H1 (cell line): ENCODE measurements at regions not wholly inside any gene's neighbourhood (a gene's known extent, or its start where the extent isn't known, plus 50 kb on each side); places are given as distances from the start of the nearest gene placed in this dataset.

Source experiments
- CTCF ChIA-PET: fragments of 300-600 bp; sonication (Branson Sonifier 250); formaldehyde crosslinking; loops from one replicate; lab custom pipeline; 2021; ENCODE audit not compliant: partially characterized antibody; lab: Charles Lee
- POLR2A ChIA-PET: fragments of 300-600 bp; sonication (Branson Sonifier 250); formaldehyde crosslinking; loops from one replicate; lab custom pipeline; 2021; ENCODE audit warnings: inconsistent platforms; ENCODE audit not compliant: partially characterized antibody; lab: Charles Lee
- DNase-seq, 2 experiments: peaks; one replicate each; pipeline versions ENCODE4 v3.0.0 to v3.0.0-alpha.2; 2010 to 2022; ENCODE audit warnings: low spot score in 2 of 2, low read depth in 1 of 2, mixed read lengths in 1 of 2
- FAIRE-seq: peaks from 2 replicates; lab custom pipeline; 2011; peaks lifted over from hg19 to GRCh38; lab: Jason Lieb, UNC
- H2AFZ ChIP-seq: 2 replicates; pipeline ENCODE4 v1.8.1; 2012; ENCODE audit warnings: low read length, inconsistent platforms
- H2AK5ac ChIP-seq: 2 replicates; pipeline ENCODE4 v1.6.1; 2013; ENCODE audit warnings: low read depth, low read length
- H2BK120ac ChIP-seq: replicated peaks from 2 replicates; pipeline ENCODE3; 2013; ENCODE audit warnings: low read depth, low read length, inconsistent platforms
- H2BK12ac ChIP-seq: 2 replicates; pipeline ENCODE4 v1.6.1; 2013; ENCODE audit warnings: low read depth, low read length
- H2BK15ac ChIP-seq: 2 replicates; pipeline ENCODE4 v1.6.1; 2013; ENCODE audit warnings: low read length
- H2BK20ac ChIP-seq: 2 replicates; pipeline ENCODE4 v1.6.1; 2013; ENCODE audit warnings: low read length
- H2BK5ac ChIP-seq: 2 replicates; pipeline ENCODE4 v1.6.1; 2013; ENCODE audit warnings: low read depth, low read length
- H3K14ac ChIP-seq: 2 replicates; pipeline ENCODE4 v1.6.1; 2013; ENCODE audit warnings: inconsistent platforms; ENCODE audit not compliant: insufficient read length
- H3K18ac ChIP-seq: 2 replicates; pipeline ENCODE4 v1.6.1; 2013; ENCODE audit warnings: low read length; ENCODE audit errors: extremely low read depth
- H3K23ac ChIP-seq: 2 replicates; pipeline ENCODE4 v1.6.1; 2013; ENCODE audit warnings: inconsistent platforms; ENCODE audit not compliant: insufficient read length
- H3K23me2 ChIP-seq: 2 replicates; pipeline ENCODE4 v1.6.1; 2013; ENCODE audit warnings: low read depth, low read length
- H3K27ac ChIP-seq: 2 replicates; pipeline ENCODE4 v1.6.1; 2011; ENCODE audit warnings: low read depth, low read length, inconsistent platforms
- H3K27me3 ChIP-seq, 4 experiments: replicated peaks in 1 of 4; 1 replicate in 1 of 4; 2 replicates in 3 of 4; pipeline versions ENCODE4 v1.6.1 to v1.8.1; 2011 to 2013; ENCODE audit warnings: low read length in 3 of 4, mild to moderate bottlenecking in 3 of 4, inconsistent platforms in 2 of 4, mixed read lengths in 2 of 4, moderate library complexity in 1 of 4; ENCODE audit not compliant: control insufficient read depth in 3 of 4, insufficient read depth in 3 of 4; ENCODE audit errors: extremely low read depth in 1 of 4
- H3K36me3 ChIP-seq, 4 experiments: 2 replicates each; pipeline versions ENCODE4 v1.6.1 to v1.8.1; 2011 to 2013; ENCODE audit warnings: mild to moderate bottlenecking in 4 of 4, low read length in 3 of 4, moderate library complexity in 2 of 4, control low read depth in 1 of 4, inconsistent platforms in 1 of 4; ENCODE audit not compliant: insufficient read depth in 4 of 4, control insufficient read depth in 2 of 4
- H3K4ac ChIP-seq: replicated peaks from 2 replicates; pipeline ENCODE3; 2013; ENCODE audit warnings: low read length, low read depth, mixed read lengths, inconsistent platforms; ENCODE audit not compliant: insufficient read length
- H3K4me1 ChIP-seq, 4 experiments: replicated peaks in 1 of 4; 1 replicate in 1 of 4; 2 replicates in 3 of 4; pipeline versions ENCODE4 v1.6.1 to v1.8.1; 2011 to 2013; ENCODE audit warnings: low read length in 3 of 4, inconsistent platforms in 2 of 4, mixed read lengths in 1 of 4; ENCODE audit not compliant: insufficient read depth in 4 of 4, control insufficient read depth in 3 of 4
- H3K4me2 ChIP-seq, 2 experiments: 2 replicates each; pipeline versions ENCODE4 v1.6.1 to v1.8.1; 2011 to 2013; ENCODE audit warnings: low read depth in 2 of 2, low read length in 2 of 2, control low read depth in 1 of 2, inconsistent platforms in 1 of 2, mild to moderate bottlenecking in 1 of 2; ENCODE audit not compliant: insufficient read depth in 1 of 2
- H3K4me3 ChIP-seq, 4 experiments: fragments of 200-600, 300-600 bp in 1 of 4; sonication (generic), shearing (Covaris generic), sonication (Bioruptor Twin) in 1 of 4; 2 replicates each; pipeline versions ENCODE4 v1.5.1 to v1.8.1; 2011 to 2016; ENCODE audit warnings: low read length in 4 of 4, low read depth in 3 of 4, control low read depth in 2 of 4, inconsistent platforms in 2 of 4, mild to moderate bottlenecking in 2 of 4, mixed read lengths in 1 of 4, moderate library complexity in 1 of 4; ENCODE audit not compliant: insufficient read depth in 2 of 4; ENCODE audit errors: extremely low read depth in 1 of 4
- H3K56ac ChIP-seq: replicated peaks from 2 replicates; pipeline ENCODE3; 2013; ENCODE audit warnings: low read depth, mild to moderate bottlenecking, mixed read lengths, low read length, inconsistent platforms; ENCODE audit not compliant: insufficient read length
- H3K79me1 ChIP-seq: 2 replicates; pipeline ENCODE4 v1.6.1; 2013; ENCODE audit warnings: low read depth, low read length, control low read depth
- H3K79me2 ChIP-seq, 2 experiments: 2 replicates each; pipeline versions ENCODE4 v1.6.1 to v1.8.1; 2012 to 2013; ENCODE audit warnings: low read length in 2 of 2, mild to moderate bottlenecking in 2 of 2, inconsistent platforms in 1 of 2; ENCODE audit not compliant: insufficient read depth in 2 of 2, control insufficient read depth in 1 of 2
- H3K9ac ChIP-seq, 4 experiments: replicated peaks in 1 of 4; 1 replicate in 1 of 4; 2 replicates in 3 of 4; pipeline versions ENCODE4 v1.6.1 to v1.8.1; 2011 to 2013; ENCODE audit warnings: low read depth in 3 of 4, low read length in 3 of 4, control low read depth in 2 of 4, mild to moderate bottlenecking in 2 of 4, moderate library complexity in 2 of 4, inconsistent platforms in 1 of 4; ENCODE audit errors: extremely low read depth in 1 of 4
- H3K9me3 ChIP-seq, 2 experiments: 2 replicates each; pipeline versions ENCODE4 v1.6.1 to v1.8.1; 2012 to 2013; ENCODE audit warnings: mild to moderate bottlenecking in 2 of 2, moderate library complexity in 2 of 2, control low read depth in 1 of 2, inconsistent platforms in 1 of 2, low read depth in 1 of 2, low read length in 1 of 2, mixed read lengths in 1 of 2; ENCODE audit not compliant: insufficient read depth in 2 of 2
- H4K20me1 ChIP-seq, 2 experiments: replicated peaks in 1 of 2; 2 replicates each; pipeline versions ENCODE3 to v1.8.1; 2011 to 2013; ENCODE audit warnings: inconsistent platforms in 2 of 2, low read length in 2 of 2, mild to moderate bottlenecking in 1 of 2; ENCODE audit not compliant: insufficient read depth in 2 of 2, control insufficient read depth in 1 of 2
- H4K5ac ChIP-seq: 2 replicates; pipeline ENCODE4 v1.6.1; 2013; ENCODE audit warnings: low read length, low read depth, mixed read lengths, inconsistent platforms; ENCODE audit not compliant: insufficient read length
- H4K8ac ChIP-seq: 2 replicates; pipeline ENCODE4 v1.8.0; 2013; ENCODE audit warnings: mild to moderate bottlenecking, moderate library complexity, low read length, inconsistent platforms; ENCODE audit not compliant: insufficient read depth; ENCODE audit errors: extremely low read depth
- H4K91ac ChIP-seq: replicated peaks from 2 replicates; pipeline ENCODE3; 2013; ENCODE audit warnings: low read length, mixed read lengths, inconsistent platforms; ENCODE audit not compliant: insufficient read length
- ASH2L ChIP-seq: fragments of 200-600, 300-600 bp; sonication (generic); IDR thresholded peaks from one replicate; pipeline ENCODE4 v1.7.1; 2017; ENCODE audit warnings: low read length
- CHD2 ChIP-seq: IDR thresholded peaks from 2 replicates; pipeline ENCODE4 v1.6.1; 2012; ENCODE audit warnings: low read length, improper control_type of control experiment
- RXRA ChIP-seq: IDR thresholded peaks from 2 replicates; pipeline ENCODE4 v1.6.1; 2011; ENCODE audit warnings: low read depth, mild to moderate bottlenecking, low read length, moderate library complexity; ENCODE audit not compliant: insufficient read depth
- SIRT6 ChIP-seq: IDR thresholded peaks from one replicate; pipeline ENCODE4 v1.7.1; 2012; ENCODE audit warnings: low read length, inconsistent platforms
- TBP ChIP-seq: IDR thresholded peaks from 2 replicates; pipeline ENCODE4 v1.6.1; 2011; ENCODE audit warnings: low read depth, low read length, improper control_type of control experiment
- TF ChIP-seq, protein P1 (sequence below): IDR thresholded peaks from 2 replicates; pipeline ENCODE4 v1.6.1; 2012; ENCODE audit warnings: low read length, inconsistent platforms
- TF ChIP-seq, protein P2 (sequence below): IDR thresholded peaks from 2 replicates; pipeline ENCODE4 v1.6.1; 2012; ENCODE audit warnings: inconsistent platforms

DNA sequence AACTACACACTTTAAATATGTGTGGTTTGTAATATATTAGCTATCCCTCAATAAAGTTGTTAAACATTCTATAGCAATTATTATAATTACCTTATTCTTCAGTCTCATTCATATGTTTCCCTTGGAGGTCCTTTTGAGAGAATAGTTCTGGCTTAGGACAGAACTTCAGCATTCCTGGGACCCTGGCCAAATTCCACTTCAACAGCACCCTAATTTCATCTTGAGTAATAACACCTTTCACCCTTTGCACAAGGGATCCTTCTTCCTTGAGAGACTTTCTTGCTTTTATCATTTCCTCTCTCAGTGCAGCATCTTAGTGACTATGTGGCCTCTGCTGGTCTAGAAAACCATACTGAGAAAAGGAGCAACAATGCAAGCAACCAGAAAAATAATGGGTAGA, 255.9 kb downstream of the C11orf87 start:
- no peak overlapping the region for H2AFZ ChIP-seq
- H2BK5ac ChIP-seq: no peak overlapping the region
- H3K4me1 ChIP-seq: no peaks in the 10 kb centered on the region
- DNase-seq (no peak), FAIRE-seq (no peak)
- H3K56ac ChIP-seq: no peak overlapping the region
- no peak overlapping the region for H3K4ac ChIP-seq
- no peak overlapping the region for H3K18ac ChIP-seq
- no peak overlapping the region for H4K91ac ChIP-seq
- POLR2A ChIA-PET: no interaction called here
- no peaks in the 10 kb centered on the region for H3K79me2 ChIP-seq
- H2BK15ac ChIP-seq: no peak overlapping the region
- peaks cover 2% of the 10 kb centered on the region; the same call in 1 of the 2 replicates for H3K23me2 ChIP-seq
- no peaks in the 10 kb centered on the region for H3K79me1 ChIP-seq
- CTCF ChIA-PET: interaction anchor here (1.3 kb wide), 1 partner anchor 19 kb away, joined by 5 read pairs; no protein-coding TSS in a partner anchor
- no peak overlapping the region for H3K14ac ChIP-seq
- no peak overlapping the region for H2BK20ac ChIP-seq
- no peak overlapping the region for H3K4me3 ChIP-seq
- TF ChIP-seq CHD2 (no peak), ASH2L (no peak), TBP (no peak), RXRA (no peak), SIRT6 (no peak)
- TF ChIP-seq, protein P1, sequence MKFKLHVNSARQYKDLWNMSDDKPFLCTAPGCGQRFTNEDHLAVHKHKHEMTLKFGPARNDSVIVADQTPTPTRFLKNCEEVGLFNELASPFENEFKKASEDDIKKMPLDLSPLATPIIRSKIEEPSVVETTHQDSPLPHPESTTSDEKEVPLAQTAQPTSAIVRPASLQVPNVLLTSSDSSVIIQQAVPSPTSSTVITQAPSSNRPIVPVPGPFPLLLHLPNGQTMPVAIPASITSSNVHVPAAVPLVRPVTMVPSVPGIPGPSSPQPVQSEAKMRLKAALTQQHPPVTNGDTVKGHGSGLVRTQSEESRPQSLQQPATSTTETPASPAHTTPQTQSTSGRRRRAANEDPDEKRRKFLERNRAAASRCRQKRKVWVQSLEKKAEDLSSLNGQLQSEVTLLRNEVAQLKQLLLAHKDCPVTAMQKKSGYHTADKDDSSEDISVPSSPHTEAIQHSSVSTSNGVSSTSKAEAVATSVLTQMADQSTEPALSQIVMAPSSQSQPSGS: no peak
- TF ChIP-seq, protein P2, sequence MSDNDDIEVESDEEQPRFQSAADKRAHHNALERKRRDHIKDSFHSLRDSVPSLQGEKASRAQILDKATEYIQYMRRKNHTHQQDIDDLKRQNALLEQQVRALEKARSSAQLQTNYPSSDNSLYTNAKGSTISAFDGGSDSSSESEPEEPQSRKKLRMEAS: no peak
- H3K27me3 ChIP-seq: no peaks in the 10 kb centered on the region
- H3K9me3 ChIP-seq: no peaks in the 10 kb centered on the region
- no peak overlapping the region for H3K4me2 ChIP-seq
- H4K5ac ChIP-seq: no peak overlapping the region
- no peak overlapping the region for H3K9ac ChIP-seq
- no peak overlapping the region for H3K27ac ChIP-seq
- peaks cover 0 to 2% of the 10 kb centered on the region in 2 experiments for H4K20me1 ChIP-seq
- H3K36me3 ChIP-seq: no peaks in the 10 kb centered on the region
- H2BK120ac ChIP-seq: no peak overlapping the region
- no peak overlapping the region for H3K23ac ChIP-seq
- no peak overlapping the region for H4K8ac ChIP-seq
- H2BK12ac ChIP-seq: no peak overlapping the region
- H2AK5ac ChIP-seq: no peak overlapping the region
